T-helper 2 cell treated with Interferon-gamma antibody and Interleukin-4, amounts not matched to agents 5 μg/mL and 100 μg/mL, for 36 hours (primary cell): ENCODE measurements at regions not wholly inside any gene's neighbourhood (a gene's known extent, or its start where the extent isn't known, plus 50 kb on each side); places are given as distances from the start of the nearest gene placed in this dataset.

Source experiments
- DNase-seq: peaks from one replicate; pipeline ENCODE4 v3.0.0; 2021; ENCODE audit warnings: low spot score
- H3K27ac Mint-ChIP-seq: one replicate; pipeline ENCODE4 v1.8.0; 2021; ENCODE audit warnings: mild to moderate bottlenecking, mixed read lengths
- H3K27me3 Mint-ChIP-seq: one replicate; pipeline ENCODE4 v1.8.0; 2021; ENCODE audit warnings: low read depth, mixed read lengths
- H3K36me3 Mint-ChIP-seq: one replicate; pipeline ENCODE4 v1.8.0; 2021; ENCODE audit warnings: low read depth, mixed read lengths
- H3K4me1 Mint-ChIP-seq: one replicate; pipeline ENCODE4 v1.8.0; 2021; ENCODE audit warnings: low read depth, mixed read lengths
- H3K4me3 Mint-ChIP-seq: one replicate; pipeline ENCODE4 v1.8.0; 2022; ENCODE audit warnings: mild to moderate bottlenecking, moderate library complexity, mixed read lengths
- H3K9me3 Mint-ChIP-seq: one replicate; pipeline ENCODE4 v1.8.0; 2021; ENCODE audit warnings: mixed read lengths

DNA sequence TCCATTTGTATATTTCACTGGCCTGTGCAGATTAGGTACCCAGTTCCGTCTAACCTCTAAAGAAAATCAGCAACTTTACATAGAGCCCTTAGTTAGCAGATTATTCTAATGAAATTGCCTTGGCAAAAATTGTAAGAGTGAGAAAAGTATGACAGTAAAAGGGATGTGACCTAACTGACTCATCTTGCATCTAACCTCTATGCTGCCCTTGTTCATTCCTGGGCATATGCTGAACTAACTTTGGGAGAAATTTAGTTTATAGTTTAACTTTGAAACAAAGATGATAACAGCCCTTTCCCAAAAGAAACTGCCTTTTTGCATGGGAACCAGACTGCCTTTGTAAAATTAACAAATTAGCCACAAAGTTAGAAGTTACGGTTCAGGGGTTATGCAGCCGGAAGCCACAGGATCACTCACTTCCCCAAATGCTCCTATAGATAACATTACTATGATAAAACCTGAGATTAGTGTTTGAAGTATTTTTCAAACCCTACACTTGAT is 839.8 kb upstream of the ALCAM start:
- no peaks in the 10 kb centered on the region for H3K27me3 Mint-ChIP-seq

DNA sequence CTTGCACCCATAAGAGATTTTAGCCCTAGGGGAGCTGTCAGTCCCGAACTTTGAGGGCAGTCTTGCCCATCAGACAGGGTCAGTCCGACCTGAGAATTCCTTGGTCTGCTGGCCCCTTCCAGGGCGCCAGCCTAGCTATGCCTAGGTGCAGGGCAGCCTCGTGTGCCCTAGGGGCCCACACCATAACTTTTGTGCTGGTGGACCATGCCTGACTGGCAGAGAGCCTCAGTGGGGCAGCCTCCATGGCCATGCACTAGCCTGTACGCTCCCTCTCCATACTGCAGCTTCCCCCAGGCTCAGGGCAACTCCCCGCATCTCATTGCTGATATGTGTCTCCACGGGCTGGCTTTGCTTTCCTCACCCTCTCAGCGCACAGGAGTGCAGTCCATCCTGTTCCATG is 835.8 kb upstream of the ALCAM start:
- no peak for DNase-seq
- Mint-ChIP-seq H3K9me3 (peaks cover 7% of the 10 kb centered on the region), H3K4me3 (no peak overlapping the region), H3K27me3 (no peaks in the 10 kb centered on the region), H3K27ac (no peak overlapping the region), H3K4me1 (no peaks in the 10 kb centered on the region), H3K36me3 (no peaks in the 10 kb centered on the region)

More for the DNA sequence above, 839.8 kb upstream of the ALCAM start:
- no peak for DNase-seq
- no peaks in the 10 kb centered on the region for H3K36me3 Mint-ChIP-seq
- no peak overlapping the region for H3K4me3 Mint-ChIP-seq
- H3K27ac Mint-ChIP-seq, result no peak overlapping the region
- H3K4me1 Mint-ChIP-seq, result no peaks in the 10 kb centered on the region
- H3K9me3 Mint-ChIP-seq, result no peaks in the 10 kb centered on the region

DNA sequence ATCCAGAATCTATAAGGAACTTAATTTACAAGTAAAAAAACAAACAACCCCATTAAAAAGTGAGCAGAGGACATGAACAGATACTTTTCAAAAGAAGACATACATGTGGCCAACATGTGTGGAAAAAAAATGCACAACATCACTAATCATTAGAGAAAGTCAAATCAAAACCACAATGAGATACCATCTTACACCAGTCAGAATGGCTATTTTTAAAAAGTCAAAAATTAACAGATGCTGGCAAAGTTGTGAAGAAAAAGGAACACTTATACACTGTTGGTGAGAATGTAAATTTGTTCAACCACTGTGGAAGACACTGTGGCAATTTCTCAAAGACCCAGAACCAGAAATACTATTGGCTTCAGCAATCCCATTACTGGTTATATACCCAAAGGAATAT is 830.0 kb upstream of the ALCAM start:
- Mint-ChIP-seq H3K4me3 (no peak overlapping the region), H3K27ac (no peak overlapping the region), H3K4me1 (no peaks in the 10 kb centered on the region), H3K9me3 (peaks cover 7% of the 10 kb centered on the region), H3K27me3 (no peaks in the 10 kb centered on the region), H3K36me3 (no peaks in the 10 kb centered on the region)
- DNase-seq, result no peak

DNA sequence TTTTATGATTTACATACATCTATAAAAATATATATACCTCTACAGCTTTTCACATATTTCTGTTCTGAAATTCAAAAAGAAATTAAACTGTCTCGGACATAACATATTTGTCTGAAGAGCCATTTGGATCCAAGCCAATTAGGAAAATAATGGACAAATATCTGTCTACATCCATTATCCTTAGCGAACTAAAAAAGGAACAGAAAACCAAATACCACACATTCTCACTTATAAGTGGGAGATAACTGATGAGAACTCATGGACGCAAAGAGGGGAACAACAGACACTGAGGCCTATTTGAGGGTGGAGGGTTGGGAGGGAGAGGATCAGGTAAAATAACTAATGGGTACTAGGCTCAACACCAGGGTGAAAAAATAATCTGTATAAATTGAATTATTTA is 829.4 kb upstream of the ALCAM start:
- H3K27me3 Mint-ChIP-seq, result no peaks in the 10 kb centered on the region
- no peak for DNase-seq
- no peaks in the 10 kb centered on the region for H3K4me1 Mint-ChIP-seq
- no peak overlapping the region for H3K4me3 Mint-ChIP-seq
- peaks cover 4% of the 10 kb centered on the region for H3K9me3 Mint-ChIP-seq
- no peak overlapping the region for H3K27ac Mint-ChIP-seq
- no peaks in the 10 kb centered on the region for H3K36me3 Mint-ChIP-seq

DNA sequence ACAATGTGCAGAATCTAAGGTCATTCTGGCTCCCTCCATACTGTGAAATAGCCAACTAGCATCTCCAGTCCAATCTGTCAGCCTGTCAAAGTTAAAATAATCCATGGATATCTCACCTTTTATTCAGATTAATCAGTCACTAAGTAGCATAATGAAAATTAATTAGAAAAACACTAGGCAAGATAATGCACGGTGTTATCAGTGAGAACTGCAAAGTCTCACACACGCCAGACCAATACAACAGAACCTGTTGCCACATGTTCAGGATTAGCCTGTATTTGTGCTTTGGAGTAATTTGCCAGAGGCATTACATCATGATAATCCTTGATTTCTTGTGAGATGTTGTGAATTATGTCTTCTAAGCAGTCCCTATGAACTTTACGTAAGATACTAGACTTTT is 820.4 kb upstream of the ALCAM start:
- H3K27ac Mint-ChIP-seq, result no peak overlapping the region
- DNase-seq, result no peak
- H3K4me3 Mint-ChIP-seq, result no peak overlapping the region
- no peaks in the 10 kb centered on the region for H3K27me3 Mint-ChIP-seq
- H3K4me1 Mint-ChIP-seq, result no peaks in the 10 kb centered on the region
- H3K36me3 Mint-ChIP-seq, result no peaks in the 10 kb centered on the region
- no peaks in the 10 kb centered on the region for H3K9me3 Mint-ChIP-seq

DNA sequence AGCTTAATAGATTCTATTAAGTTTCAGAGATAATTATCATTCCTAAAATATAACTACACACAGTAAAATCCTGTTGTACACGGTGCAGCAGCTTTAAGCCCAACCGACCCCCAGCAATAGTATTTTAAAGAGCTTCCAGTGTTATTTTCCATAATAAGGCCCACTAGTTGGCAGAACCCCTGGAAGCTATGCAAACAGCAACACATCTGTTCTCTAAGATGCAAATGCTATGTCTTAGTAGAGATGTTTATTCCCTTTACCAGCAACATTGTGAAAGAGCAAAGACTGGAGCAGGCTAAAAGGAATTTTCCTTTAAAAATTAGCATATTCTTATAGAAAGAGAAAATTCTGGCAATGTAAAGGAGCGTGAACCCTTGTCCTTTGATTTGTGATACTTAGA is 819.7 kb upstream of the ALCAM start:
- Mint-ChIP-seq H3K27me3 (no peaks in the 10 kb centered on the region), H3K36me3 (no peaks in the 10 kb centered on the region), H3K27ac (no peak overlapping the region), H3K4me1 (no peaks in the 10 kb centered on the region), H3K4me3 (no peak overlapping the region), H3K9me3 (no peaks in the 10 kb centered on the region)
- DNase-seq, result no peak

DNA sequence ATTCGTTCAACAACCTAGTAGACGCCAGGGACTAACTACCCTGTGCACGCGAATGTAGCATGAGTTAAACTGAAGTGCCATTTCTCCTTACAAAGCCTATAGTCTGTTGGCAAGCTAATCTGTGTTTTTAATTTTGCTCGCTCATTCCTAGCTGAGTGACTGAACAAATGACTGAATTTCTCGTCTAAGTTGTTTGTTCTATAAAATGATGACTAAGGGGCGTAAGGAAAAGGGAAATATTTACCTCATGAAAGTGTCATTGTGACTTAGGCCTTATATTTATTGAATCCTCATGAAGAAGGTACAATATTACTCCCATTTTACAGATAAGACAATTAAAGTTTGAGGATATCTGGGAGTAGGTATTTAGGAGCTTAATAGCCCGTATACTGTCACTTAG is 818.3 kb upstream of the ALCAM start:
- Mint-ChIP-seq H3K4me3 (no peak overlapping the region), H3K27me3 (no peaks in the 10 kb centered on the region)

DNA sequence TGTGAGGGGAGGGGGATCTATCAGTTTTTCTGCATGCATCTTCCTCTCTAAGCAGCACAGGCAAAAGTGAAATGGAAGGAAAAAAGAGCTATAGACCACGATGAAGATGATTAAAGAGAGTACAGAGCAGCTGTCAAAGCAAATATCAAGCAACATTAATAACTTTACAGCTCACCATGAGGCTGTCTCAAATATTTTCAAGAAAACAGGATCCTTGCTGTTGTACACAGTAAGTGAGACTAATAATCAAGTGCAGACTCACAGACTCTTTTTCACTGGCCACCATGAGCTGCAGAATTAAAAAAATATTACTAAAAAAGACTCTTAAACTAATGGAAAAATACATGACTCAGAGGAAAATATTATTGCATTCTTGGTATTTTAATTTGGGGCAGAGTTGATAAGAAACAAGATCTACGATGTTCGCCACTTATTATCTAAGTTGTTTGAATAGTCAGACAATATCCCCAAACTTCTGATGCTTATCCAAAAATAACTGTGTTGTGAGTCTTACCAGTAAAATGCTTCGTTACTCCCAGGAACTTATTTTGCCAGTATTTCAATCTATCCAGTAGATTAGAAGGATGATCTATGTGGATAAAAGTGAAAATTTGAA is 817.5 kb upstream of the ALCAM start:
- no peaks in the 10 kb centered on the region for H3K4me1 Mint-ChIP-seq

More for the DNA sequence above, 818.3 kb upstream of the ALCAM start:
- no peaks in the 10 kb centered on the region for H3K36me3 Mint-ChIP-seq
- no peak overlapping the region for H3K27ac Mint-ChIP-seq
- H3K4me1 Mint-ChIP-seq, result no peaks in the 10 kb centered on the region
- no peaks in the 10 kb centered on the region for H3K9me3 Mint-ChIP-seq
- no peak for DNase-seq

DNA sequence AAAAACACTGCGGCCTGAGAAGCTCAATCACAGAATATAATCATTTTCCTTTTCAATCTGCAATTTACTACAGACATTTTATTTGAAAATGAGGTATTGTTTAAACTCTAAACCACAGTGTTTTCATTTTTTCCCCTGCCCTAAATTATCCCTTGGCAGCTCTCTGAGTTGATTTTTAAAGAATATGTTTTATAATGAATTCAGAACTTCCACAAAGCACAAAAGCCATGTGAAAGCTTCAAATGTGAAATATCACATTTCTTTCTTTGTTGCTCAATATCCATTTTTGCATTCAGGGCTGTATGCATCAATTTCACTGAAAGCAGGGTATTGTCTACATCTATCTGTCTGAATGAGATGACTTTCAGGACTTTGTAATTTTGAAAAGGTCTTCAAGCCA is 813.6 kb upstream of the ALCAM start:
- DNase-seq, result no peak
- H3K9me3 Mint-ChIP-seq, result no peaks in the 10 kb centered on the region
- H3K36me3 Mint-ChIP-seq, result no peaks in the 10 kb centered on the region
- no peaks in the 10 kb centered on the region for H3K27me3 Mint-ChIP-seq
- no peaks in the 10 kb centered on the region for H3K4me1 Mint-ChIP-seq
- no peak overlapping the region for H3K27ac Mint-ChIP-seq
- no peak overlapping the region for H3K4me3 Mint-ChIP-seq

More for the DNA sequence above, 817.5 kb upstream of the ALCAM start:
- Mint-ChIP-seq H3K27ac (no peak overlapping the region), H3K9me3 (no peaks in the 10 kb centered on the region), H3K36me3 (no peaks in the 10 kb centered on the region), H3K4me3 (no peak overlapping the region), H3K27me3 (no peaks in the 10 kb centered on the region)
- no peak for DNase-seq

DNA sequence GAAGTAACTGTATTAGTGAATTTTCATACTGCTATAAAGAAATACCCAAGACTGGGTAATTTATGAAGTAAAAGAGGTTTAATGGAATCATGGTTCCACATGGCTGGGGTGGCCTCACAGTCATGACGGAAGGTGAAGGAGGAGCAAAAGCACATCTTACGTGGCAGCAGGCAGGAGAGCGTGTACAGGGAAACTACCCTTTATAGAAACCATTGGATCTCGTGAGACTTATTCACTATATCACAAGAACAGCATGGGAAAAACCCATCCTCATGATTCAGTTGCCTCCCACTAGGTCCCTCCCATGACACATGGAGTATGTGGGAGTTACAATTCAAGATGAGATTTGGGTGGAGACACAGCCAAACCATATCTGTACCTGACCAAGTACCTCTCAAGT is 812.3 kb upstream of the ALCAM start:
- no peaks in the 10 kb centered on the region for H3K27me3 Mint-ChIP-seq
- no peak overlapping the region for H3K27ac Mint-ChIP-seq
- no peaks in the 10 kb centered on the region for H3K4me1 Mint-ChIP-seq
- no peak for DNase-seq
- H3K9me3 Mint-ChIP-seq, result no peaks in the 10 kb centered on the region
- no peaks in the 10 kb centered on the region for H3K36me3 Mint-ChIP-seq
- no peak overlapping the region for H3K4me3 Mint-ChIP-seq

DNA sequence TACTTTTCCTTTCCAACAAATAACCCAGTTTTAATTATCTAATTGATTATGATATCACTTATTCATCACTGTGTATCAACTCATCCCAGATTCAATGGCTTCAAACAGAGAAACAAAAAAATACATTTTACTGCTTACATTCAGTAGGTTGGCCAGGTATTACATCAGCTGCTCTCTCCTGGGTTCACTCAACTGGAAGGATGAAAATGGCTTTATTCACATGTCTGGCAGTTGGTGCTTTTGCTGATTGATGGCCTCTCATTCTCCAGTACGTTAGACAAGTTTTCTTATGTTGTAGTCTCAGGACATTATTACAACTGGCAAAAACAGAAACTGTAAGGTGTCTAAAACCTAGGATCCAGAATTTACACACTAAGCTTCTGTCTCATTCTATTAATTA is 811.0 kb upstream of the ALCAM start:
- Mint-ChIP-seq H3K36me3 (no peaks in the 10 kb centered on the region), H3K9me3 (no peaks in the 10 kb centered on the region), H3K4me3 (no peak overlapping the region), H3K4me1 (no peaks in the 10 kb centered on the region), H3K27ac (no peak overlapping the region), H3K27me3 (no peaks in the 10 kb centered on the region)
- no peak for DNase-seq

DNA sequence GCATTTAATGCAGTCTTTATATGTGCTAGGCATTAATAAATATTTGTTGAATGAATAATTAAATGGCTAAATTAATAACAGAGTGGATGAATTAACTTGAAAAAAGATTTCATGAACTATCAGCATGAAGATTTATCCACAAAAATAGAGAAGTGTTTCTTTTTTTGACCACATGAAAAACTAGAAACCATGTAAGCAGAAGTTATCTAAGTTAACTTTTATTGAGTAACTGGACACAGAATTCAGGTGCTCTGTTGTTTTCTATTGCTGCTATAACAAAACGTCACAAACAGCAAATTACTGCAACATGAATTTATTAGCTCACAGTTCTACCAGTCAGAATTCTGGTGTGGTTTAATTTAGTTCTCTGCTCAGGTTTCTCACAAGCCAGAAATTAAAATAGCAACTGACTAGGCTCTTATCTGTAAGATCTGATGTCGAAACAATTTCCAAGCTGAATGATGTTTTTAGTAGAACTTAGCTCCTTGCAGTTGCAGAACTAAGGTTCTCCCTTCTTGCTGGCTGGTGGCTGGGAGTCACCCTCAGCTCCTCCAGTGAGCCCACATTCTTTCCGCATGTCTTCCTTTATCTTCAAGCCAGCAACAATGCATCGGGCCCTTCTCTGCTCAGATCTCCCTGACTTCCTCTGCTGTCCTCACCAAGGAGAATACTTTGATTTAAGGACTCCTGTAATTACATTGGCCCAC is 810.2 kb upstream of the ALCAM start:
- Mint-ChIP-seq H3K9me3 (no peaks in the 10 kb centered on the region), H3K4me1 (no peaks in the 10 kb centered on the region), H3K36me3 (no peaks in the 10 kb centered on the region), H3K4me3 (no peak overlapping the region), H3K27ac (no peak overlapping the region), H3K27me3 (no peaks in the 10 kb centered on the region)
- no peak for DNase-seq

DNA sequence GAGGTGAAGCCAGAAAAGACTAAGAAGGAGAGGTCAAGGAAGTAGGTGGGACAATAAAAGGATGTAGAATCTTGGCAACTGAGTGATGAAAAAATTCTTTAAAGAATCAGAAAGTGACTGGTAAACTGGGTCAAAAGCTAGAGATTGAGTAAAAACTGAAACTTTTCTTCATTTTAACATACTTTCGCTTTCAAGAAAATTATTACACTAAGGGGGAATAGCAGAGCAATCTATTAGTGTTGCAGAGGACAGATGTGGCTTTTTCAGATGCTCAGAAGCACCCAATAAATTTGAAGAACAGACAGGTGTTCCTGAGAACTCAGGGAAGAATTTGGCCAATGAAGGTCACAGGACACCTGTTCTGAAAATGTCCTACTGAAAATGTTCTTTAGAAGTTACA is 805.4 kb upstream of the ALCAM start:
- no peaks in the 10 kb centered on the region for H3K9me3 Mint-ChIP-seq
- no peaks in the 10 kb centered on the region for H3K36me3 Mint-ChIP-seq
- no peak overlapping the region for H3K27ac Mint-ChIP-seq
- H3K27me3 Mint-ChIP-seq, result no peaks in the 10 kb centered on the region
- no peak overlapping the region for H3K4me3 Mint-ChIP-seq
- no peaks in the 10 kb centered on the region for H3K4me1 Mint-ChIP-seq
- no peak for DNase-seq

DNA sequence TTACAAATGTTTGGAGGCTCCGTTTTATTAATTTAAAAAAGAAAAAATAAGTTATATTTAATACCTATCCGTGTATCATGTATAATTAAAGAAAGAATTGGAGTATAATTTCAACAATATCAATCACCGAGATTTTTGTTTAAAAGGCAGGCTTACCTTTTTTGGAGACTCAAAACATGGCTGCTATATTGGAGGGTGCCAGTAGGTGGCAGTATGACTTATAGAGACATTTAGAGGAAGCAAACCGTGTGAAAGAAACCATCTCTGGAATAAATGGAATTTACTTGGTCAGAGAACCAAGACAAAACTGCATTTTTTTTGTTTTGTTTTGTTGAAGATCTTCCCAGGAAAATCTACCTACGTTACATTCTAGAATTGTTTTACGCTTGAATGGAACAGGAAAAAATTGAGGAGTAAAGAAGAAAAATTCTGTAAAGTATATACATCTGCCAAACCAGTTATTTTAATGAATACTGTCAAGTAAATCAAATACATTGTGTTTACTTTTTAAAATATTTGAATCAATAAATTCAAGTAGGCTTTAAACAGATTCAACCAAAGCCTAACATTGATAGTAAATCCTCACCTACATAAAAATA is 802.6 kb upstream of the ALCAM start:
- Mint-ChIP-seq H3K4me1 (no peaks in the 10 kb centered on the region), H3K4me3 (no peak overlapping the region), H3K27ac (no peak overlapping the region), H3K36me3 (no peaks in the 10 kb centered on the region), H3K9me3 (no peaks in the 10 kb centered on the region), H3K27me3 (no peaks in the 10 kb centered on the region)
- DNase-seq, result peak; percentile 14
